NCI-H69 (cell line): ENCODE measurements at regions not wholly inside any gene's neighbourhood (a gene's known extent, or its start where the extent isn't known, plus 50 kb on each side); places are given as distances from the start of the nearest gene placed in this dataset.

ENCODE experiments used
- DNase-seq: peaks from one replicate; lab custom pipeline; 2025; lab: John Stamatoyannopoulos, UW

DNA sequence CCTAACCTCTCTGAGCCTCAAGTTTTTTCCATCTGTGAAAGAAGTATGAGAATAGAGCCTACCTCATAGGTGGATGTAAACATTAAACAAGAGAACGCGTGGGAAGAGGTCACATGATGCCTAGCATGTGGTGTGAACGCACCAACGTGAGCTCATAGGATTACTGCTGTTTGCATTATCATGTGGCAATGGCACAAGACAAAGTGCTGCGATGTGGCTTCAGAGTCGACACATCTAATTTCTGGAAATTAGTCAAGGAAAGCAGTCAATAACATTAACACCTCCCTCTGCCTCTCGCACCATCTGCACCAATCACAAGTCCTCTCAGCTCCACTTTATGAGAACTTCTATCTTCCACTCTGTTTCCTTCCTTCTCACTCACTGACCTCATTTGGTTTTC lies 489.7 kb downstream of the COG6 start:
- no peak for DNase-seq

DNA sequence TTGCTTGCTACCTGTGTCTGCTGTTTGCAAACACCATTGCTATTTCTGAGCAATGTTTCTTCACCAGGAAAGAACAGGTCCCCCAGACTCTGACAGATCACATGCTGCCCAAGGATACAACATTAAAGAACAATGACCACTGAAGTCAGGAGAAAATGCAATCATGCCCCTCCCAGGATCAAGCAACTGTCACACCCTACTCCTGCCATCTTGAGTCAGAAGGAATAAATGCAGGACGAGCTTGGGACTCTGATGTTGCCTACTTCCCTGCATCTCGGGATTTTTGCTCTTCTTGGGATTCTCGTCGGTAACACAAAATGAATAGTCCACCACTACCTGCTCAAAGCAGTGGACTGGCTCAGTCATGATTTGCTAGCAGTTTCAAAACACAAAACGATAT lies 490.6 kb downstream of the COG6 start:
- no peak for DNase-seq

DNA sequence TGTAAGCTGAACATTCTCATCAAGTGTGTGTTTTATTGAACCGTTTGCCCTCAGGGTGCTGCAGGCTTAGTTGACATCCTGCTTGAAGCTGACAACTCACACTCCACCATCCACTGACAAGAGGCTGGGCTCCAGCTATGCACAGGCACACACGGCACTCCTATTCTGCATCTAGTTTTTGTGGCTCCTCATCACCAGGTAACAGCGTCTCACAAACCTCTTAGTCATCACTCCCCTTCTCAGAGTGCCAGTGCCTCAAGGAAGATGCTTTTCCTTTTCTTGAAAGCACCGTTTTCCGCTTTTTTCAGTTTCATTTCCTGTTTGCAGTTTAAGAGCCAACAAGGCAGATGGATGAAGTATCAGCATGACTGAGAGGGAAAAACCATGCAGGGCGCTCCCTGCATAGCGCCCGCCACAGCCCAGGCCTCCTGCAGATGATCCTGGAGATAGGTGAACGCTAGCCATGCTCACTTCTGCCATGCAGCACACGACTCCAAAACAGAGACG lies 491.2 kb downstream of the COG6 start:
- peak; percentile 0 for DNase-seq

DNA sequence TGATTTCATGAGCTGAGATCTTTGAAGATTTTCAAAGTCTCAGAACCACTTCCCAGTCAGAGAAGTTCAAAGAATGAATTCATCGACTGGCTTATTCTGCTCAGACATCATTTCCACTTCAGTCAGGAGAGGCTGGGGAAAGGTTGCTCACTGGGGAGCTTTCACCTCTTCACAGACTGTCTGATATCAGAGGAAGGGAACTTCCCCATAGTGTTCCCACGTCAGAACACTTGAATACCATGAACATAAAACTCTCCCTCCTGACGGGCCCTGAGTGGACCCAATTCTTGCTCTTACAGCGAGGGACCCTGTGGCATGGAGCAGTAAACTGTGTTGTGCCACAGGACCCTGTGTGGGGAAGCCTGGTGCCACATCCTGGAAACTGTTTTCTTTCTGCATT lies 492.6 kb downstream of the COG6 start:
- DNase-seq: no peak

DNA sequence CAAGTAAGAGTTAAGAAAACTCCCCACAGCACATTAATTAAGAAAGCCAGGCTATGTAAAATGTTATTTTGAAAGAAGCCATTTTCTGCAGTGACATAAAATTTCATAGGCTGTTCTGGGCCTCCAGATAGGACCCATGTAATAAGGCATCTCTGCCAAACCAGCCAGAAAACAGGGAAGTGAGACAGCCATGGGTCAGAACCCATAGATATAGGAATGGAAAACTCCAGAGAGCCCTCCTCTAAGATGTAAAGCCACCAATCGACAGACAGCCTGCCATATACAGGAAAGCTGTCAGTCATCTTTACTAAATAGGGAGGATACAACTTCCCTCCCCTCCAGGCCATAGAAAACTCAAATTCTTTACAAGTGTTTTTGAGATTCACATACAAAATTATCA lies 493.3 kb downstream of the COG6 start:
- DNase-seq: no peak

DNA sequence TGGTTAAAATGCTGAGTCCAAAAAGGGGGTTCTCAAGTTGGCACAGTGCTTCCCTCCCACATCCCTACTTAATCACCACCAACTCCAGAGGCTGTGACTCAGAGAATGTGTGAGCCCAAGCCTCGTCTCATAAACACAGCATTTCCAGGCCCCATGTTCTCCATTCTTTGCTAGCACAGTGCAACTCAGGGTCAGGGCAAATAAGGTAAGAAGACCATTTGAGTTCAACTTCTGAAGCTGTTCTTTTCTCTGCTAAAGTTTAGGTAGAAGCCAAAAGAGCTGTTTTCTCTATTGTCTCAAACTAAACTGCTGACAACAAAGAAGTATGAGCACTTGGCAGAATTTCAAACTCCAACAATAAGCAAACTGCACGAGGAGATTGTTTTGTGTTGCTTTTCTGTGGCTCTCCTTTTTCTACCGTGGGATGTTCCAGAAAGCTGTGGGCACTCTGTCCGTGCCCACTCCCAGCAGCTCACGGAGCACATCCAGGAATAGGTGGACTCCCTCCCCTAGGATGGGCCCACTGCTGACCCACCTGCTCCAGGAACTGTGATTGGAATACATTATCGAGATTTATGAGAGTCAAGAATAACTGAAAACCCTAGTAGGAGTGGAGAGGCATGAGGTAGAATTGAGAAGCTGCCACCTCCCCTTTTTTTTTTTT lies 494.3 kb downstream of the COG6 start:
- no peak for DNase-seq

DNA sequence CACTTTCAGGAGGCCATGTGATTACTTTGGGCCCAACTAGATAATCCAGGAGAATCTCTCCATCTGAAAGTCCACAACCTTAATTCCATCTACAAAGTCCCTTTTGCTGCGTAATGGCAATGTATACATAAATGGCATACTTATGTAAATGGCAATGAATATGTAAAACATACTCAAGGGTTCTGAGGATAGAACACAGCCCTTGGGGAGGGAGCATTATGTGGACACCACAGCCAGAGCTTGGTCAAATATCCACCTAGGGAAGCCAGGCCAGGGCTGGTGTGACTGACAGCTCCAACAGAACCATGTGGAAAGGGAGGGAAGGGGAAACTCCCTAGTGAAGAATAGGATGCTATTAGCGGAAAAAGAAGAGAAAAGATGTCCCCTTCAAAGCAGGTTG lies 496.2 kb downstream of the COG6 start:
- no peak for DNase-seq

DNA sequence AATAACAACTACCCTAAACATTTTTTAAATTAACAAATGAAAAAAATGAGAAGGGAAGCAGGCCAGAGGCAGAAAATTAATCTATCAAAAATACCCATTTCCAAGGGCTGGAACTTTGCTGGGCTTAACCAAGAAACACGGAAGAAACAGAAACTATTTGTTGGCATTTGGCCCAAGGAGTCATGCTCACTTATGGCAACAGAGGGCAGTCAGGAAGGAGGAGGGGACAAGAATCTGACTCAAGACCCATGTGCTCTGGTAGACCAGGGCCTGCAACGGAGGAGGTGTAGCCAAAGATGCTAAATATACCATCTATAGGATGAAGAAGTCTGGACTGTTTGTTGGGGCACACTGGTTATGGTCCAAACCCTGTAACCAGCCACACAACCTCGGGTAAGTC lies 496.7 kb downstream of the COG6 start:
- no peak for DNase-seq

DNA sequence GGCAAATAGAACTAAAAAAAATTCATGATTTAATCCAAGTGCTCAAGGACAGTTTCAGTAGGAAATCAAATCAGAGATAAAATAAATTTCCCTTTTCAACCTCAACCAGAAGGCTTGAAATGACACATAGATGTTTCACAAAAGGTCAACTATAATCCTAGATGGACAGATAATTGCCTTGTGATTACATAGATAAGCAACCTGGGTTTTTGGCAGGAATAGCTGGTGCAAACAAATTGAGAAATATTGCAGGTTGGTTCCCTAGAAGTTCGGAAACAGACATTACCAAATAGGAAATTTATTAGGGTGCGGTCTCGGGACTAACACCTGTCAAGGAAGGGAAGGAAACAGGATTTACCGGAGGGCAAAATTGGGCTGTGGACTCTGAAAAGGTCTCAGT lies 497.5 kb downstream of the COG6 start:
- no peak for DNase-seq

DNA sequence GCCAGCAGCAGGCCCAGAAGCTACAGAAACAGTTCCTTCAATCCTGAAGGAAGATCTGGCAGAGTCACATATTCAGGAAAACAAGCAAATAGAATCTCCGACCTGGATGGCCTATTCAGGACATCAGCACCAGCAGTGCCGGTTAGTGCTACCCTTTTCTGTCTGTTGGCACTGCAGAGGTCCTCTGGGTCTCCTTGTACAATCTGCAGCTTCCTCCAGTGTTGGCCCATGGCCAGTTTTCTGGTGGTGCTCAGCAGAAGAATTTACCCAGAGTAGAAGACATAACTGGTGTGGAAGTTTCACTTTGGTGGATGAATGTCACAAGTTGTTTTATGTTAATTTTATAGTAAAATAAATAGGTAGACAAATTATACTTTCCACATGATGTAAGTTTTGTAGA lies 498.1 kb downstream of the COG6 start:
- no peak for DNase-seq

DNA sequence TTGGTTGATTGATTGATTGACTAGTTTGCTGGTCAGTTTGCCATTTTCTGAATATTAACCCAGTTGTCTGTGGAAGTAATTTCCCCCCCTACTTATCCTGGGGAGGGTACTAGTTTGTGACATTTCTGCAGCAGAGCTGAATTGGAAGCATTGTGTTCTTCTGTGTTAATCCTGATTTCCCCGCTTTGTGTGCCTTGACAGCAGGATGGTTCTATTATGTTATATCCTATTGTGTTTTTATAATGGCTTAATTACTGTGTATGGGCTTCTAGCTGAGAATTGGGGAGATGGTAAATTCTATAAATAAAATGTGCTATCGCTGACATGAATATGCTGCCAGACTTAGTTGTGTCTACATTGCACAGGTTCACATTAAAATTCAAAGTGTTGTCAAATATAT lies 499.7 kb downstream of the COG6 start:
- no peak for DNase-seq

DNA sequence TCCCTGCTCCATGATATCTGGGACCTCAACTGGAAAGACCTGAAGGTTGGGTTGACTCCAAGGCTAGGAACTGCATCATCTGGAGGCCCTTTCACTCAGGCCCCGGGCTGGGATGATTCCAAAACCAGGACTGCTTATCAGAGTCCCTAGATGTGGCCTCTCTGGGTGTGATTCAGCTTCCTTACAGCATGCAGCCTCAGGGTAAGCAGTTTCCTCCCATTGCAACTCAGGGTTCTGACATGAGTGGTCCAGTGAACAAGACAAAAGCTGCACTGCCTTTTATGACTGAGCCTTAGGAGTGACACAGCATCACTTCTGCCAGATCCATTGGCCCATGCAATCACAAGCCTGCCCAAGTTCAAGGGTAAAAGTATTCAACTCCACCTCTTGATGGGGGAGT lies 502.8 kb downstream of the COG6 start:
- DNase-seq: no peak

DNA sequence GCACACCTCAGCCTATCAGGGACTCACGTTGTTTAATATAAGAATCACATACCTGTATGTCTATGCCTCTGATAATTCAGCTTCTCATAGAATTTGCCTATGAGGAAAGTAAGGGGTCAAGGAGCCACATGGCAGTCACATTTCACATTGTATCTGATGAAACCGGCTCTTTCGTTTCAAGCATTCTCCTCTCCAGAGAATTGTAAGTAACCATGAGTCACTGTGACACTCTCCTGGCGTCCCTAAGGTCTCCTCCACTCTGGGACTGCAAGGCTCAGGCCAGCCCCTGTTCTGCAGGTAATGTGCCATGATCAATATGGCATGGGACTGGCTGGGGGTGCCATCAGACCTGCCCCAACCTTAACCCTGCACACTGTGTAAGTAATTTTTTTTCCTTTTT lies 503.3 kb downstream of the COG6 start:
- no peak for DNase-seq

DNA sequence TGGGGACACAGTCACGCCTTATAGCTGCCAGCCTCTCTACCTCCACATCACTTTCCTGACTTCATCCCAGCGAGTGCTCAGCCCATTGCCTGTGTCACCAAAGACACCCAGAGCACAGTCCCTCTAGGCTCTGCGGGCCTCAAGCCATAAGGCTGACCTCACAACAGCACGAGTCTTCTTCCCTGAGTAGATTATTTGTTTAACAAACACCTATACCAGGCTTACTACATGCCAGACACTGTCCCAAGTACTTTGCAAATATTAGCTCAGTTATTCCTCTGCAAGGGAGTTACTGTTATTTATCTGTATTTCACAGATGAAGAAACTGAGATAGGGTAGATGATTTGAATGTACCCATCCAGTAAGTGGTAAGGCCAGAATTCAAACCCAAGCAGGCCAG lies 504.3 kb downstream of the COG6 start:
- no peak for DNase-seq

DNA sequence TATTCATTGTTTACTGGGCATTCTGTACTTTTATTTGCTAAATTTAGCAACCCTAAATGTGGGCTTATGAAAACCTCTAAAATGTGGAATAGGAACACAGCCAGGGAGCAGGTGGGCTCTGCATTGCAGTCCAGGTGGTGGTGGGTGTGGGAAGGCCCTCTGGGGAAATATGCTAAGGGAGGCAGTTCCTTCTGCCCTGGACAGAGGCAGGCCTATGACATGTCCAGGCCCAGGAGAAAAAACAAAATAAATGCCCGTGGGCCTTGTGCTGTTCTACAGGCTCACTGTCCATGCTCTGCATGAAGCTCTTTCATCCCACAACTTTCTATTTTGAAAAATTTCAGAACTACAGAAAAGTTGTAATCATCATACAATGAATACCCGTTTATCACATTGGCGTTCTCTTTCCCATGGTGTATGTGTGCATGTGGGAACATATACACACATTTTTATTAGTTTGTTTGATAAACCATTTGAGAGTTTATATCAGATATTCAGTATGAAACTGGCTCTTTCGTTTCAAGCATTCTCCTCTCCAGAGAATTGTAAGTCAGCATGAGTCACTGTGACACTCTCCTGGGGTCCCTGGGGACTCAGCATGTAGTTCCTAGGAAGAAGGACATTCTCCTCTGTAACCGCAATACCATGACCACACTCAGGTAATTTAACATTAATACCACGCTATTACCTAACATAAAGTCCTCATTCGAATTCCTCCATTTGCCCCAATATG lies 505.3 kb downstream of the COG6 start:
- DNase-seq: no peak

DNA sequence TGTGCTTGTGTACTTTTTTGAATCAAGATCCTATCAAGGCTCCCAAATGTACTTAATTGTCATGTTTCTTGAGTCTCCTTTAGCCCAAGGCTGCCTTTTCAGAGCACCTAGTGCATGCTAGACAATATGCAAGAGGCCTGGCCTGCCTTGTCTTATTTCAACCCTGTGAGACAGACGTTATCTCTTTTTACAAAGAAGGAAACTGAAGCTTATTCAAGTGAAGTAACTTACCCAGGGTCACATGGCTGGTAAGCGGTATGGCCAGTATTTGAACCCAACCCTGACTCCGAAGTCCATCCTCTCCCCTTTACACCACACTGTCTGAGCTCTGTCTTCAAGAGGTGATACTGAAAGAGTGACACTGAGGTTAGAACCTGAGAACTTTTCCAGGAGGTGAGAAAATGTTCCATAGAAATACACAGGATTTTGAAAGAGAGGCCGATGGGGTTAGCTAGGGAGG lies 505.1 kb downstream of the FOXO1 start:
- no peak for DNase-seq

DNA sequence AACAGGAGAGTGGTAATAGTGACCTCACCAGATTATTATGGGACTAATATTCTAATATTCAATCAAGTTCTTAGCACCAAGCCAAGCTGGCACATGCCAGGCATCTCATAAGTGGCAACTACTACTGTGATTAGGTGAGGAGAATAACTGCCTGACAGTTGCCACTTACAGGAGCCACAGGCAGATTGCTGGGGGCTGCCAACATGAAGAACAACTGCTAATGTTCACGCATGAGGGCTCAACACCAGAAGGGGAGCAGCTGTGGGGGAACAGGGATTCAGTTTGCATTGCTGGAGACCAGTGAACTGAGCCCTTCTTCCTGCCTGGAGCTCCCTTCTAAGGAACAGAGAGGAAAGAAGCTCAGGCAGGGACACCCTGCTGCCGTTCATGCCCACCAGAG lies 504.5 kb downstream of the FOXO1 start:
- DNase-seq: no peak

DNA sequence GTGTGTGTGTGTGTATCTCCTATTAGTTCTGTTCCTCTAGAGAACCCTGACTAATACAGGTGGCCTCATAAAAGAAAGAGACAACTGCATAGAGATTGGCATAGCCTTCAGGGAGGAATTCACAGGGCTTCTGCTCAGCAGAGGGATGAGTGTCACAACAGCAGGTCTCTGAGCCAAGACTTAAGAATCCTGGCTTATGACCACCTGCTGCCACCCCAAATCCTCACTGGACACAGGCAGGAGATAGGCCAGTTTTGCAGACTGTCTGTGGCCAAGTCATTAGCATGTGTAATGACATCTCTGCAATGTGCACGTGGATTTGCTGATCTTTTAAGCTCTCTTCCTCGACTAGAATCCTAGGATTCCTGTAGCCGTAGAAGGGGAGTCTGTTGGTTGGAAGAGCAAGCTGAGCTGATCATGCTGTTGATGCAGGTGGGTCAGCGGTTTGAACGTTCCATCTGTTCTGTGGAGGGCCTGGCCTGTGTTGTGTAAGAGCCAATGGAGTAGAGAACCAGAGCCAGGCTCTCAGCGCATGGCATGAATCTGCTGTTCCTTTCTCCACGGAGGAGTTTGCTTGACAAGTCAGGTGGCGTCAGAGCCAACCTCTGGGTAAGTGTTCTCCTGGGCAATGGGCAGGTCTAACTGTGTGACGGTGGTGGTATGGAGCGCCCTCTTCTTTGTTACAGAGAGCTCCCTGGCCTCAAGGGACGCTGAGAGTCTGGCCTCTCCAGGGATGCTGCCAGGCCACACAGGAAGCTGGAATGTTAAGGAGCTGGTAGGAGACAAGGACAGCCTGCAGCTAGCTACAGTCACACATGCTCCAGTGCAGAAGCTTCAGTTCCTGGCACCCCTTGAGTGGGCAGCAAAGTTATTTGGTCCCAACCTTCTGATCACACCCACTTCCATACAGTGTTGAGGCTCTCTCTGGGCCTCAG lies 503.1 kb downstream of the FOXO1 start:
- DNase-seq: no peak

DNA sequence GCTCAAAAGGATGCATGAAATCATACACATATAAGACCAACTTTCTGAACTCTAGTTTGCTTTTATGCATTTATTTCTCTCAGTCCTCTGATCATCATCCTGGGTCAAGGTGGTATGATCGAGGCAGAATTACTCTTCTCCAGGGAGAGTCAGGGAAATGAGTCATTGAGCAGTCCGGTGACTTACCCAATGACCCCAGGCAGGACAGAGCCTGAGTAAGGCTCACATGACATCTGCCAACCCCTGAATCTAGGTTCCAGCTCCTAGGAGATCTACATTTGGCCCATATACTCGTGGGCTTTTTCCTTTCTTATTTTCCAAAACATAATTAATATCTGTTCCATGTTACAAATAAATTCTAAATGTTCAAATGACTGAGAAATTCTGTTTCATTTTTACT lies 502.3 kb downstream of the FOXO1 start:
- no peak for DNase-seq

DNA sequence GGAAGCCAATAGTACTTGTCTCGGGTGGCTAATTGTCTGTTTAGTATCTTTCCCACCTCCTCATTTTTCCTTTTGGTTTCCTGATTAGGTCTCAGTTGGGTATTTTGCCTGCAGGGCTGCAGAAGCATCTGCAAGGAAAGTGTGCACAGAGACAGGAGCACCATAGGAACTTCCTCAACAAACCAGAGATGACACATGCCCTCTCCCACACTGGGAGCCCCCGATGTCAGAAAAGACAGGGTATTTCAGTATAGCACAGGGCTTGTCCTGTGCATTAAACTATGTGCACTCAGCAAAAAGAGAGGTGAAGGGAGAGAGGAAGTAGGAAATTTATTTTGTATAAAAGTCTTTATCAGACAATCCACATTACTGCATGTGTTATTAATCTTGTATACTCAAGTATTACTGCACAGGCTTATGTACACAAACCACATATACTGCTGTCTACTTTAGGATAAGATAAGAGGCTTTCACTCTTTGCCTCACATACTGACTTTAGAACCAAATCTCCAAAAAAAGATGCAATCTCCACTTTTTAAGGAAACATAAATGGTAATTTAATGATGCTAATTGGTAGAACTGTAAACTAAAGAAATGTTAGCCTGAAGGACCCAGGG lies 501.0 kb downstream of the FOXO1 start:
- DNase-seq: no peak

DNA sequence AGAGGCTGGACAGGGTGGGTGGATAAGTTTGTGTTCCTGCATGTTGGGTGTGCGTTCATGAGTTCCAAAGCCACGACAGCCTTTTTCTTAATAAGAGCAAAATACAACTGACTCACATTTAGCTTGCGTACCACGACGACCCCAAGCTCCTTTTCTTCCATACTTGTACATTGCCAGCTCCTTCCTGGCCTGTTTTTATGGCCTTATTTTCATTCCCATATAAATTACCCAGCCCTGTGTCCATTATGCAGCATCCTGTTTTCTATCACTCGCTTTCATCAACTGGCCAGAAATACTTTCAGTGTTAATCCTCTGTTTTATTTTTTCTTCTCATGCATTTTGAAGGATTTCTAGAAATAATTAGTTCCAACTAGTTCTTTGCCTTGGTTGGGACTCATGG lies 499.1 kb downstream of the FOXO1 start:
- no peak for DNase-seq
